ENCODE measurements at regions not wholly inside any gene's neighbourhood (a gene's known extent, or its start where the extent isn't known, plus 50 kb on each side); places are given as distances from the start of the nearest gene placed in this dataset.
"Not testable (repeated sequence)": the region's sequence is repeated elsewhere in the genome, so short reads cannot be mapped to it uniquely, and the experiment has no call there.

DNA sequence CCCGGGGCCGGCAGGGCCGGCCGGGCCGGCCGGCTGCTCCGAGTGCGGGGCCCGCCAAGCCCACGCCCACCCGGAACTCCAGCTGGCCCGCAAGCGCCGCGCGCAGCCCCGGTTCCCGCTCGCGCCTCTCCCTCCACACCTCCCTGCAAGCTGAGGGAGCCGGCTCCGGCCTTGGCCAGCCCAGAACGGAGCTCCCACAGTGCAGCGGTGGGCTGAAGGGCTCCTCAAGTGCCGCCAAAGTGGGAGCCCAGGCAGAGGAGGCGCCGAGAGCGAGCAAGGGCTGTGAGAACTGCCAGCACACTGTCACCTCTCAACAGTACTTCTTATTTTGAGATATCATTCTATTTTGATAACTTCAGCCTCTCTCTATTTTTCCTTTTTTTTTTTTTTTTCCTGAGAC, 112.3 kb downstream of the NAB1 start:
- H3K27ac ChIP-seq (ENCODE audit: low read length); ATAC-seq; H3K9ac ChIP-seq (ENCODE audit: low read length); BruUV-seq (replicated peaks); H3K9me3 ChIP-seq (ENCODE audit: low read length); H3K9me2 ChIP-seq (replicated peaks; ENCODE audit: low read length); H3K36me3 ChIP-seq (ENCODE audit: low read depth, low read length); H3K4me2 ChIP-seq (ENCODE audit: low read length); CTCF ChIA-PET; H4K20me1 ChIP-seq (ENCODE audit: low read length); POLR2A ChIA-PET (ENCODE audit: unreplicated experiment); H3K79me2 ChIP-seq (ENCODE audit: low read length); DNase-seq; H3K4me3 ChIP-seq (ENCODE audit: low read length); H3F3A ChIP-seq (ENCODE audit: low read length, unreplicated experiment); H2AFZ ChIP-seq (ENCODE audit: low read length); H3K27me3 ChIP-seq (ENCODE audit: low read length): not testable (repeated sequence)
- intact Hi-C loops (cut with micrococcal nuclease) = loop anchor here (5.0 to 10.0 kb wide), 2 partner anchors 114 to 226 kb away; partner anchors contain the start of genes NAB1 and NEMP2
- H3K4me1 ChIP-seq (ENCODE audit: insufficient read depth, low read length) = peaks cover 35% of the 10 kb centered on the region

DNA sequence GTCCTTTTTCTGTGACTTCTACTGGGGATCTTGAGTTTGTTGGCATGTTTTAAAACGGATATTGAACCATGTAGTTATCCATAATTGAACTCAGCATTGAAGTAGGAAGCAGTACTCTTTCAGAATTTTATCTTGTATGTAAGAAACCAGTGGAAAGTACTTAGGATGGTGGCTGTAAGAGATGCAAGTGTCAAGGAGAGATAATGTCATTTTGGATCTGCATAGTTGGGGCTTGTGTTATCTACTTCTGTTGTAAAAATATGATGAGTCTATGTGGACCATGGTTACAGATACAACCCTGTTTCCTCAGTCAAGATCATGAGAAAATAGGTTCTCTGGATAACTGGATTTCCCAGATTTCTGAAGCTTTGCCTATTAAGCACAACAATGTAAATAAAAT, 113.7 kb downstream of the NAB1 start:
- ChIA-PET POLR2A (ENCODE audit: unreplicated experiment) (no interaction called here), CTCF (no interaction called here)
- Histone ChIP-seq H3F3A (ENCODE audit: low read length, unreplicated experiment) (no peaks in the 10 kb centered on the region), H4K20me1 (ENCODE audit: low read length) (no peaks in the 10 kb centered on the region), H3K4me2 (ENCODE audit: low read length) (no peak overlapping the region), H3K9ac (ENCODE audit: low read length) (no peak overlapping the region), H3K27ac (ENCODE audit: low read length) (no peak overlapping the region), H3K27me3 (ENCODE audit: low read length) (no peaks in the 10 kb centered on the region), H3K79me2 (ENCODE audit: low read length) (no peaks in the 10 kb centered on the region), H3K4me3 (ENCODE audit: low read length) (no peak overlapping the region), H2AFZ (ENCODE audit: low read length) (no peak overlapping the region), H3K9me2 (replicated peaks; ENCODE audit: low read length) (no peaks in the 10 kb centered on the region), H3K36me3 (ENCODE audit: low read depth, low read length) (no peaks in the 10 kb centered on the region), H3K9me3 (ENCODE audit: low read length) (no peaks in the 10 kb centered on the region), H3K4me1 (ENCODE audit: insufficient read depth, low read length) (peaks cover 41% of the 10 kb centered on the region)
- no peak for ATAC-seq
- TF ChIP-seq EZH2phosphoT487 (IDR thresholded peaks at IDR 0.05; ENCODE audit: borderline replicate concordance, low read length) (no peak), CTCF (conservative IDR thresholded peaks at IDR 0.05; ENCODE audit: low read depth, low read length) (no peak), EZH2 (IDR thresholded peaks at IDR 0.05; ENCODE audit: low read length, unreplicated experiment) (no peak)
- intact Hi-C loops (cut with micrococcal nuclease) = loop anchor here (5.0 to 10.0 kb wide), 2 partner anchors 115 to 228 kb away; partner anchors contain the start of genes NAB1 and NEMP2
- no TSS peak for BruUV-seq (replicated peaks)
- no peak for DNase-seq

DNA sequence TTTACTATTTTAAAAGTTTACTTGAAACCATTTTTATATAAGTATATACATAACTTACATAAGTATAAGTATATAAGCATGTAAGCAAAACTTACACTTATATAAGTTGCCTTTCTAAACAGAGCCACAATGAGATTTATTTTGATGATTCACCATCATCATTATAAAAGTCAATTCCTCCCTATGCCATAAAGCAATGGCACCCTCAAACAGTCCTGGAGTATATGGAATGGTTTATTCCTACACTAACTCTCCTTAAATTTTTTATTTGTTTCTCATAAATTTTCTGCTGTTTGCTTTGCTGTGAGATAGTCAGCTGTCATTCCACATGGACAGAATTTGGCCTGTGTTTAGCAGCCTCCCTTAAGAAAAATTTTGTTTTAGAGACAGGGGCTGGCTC, 114.2 kb downstream of the NAB1 start:
- H3K36me3 ChIP-seq (ENCODE audit: low read depth, low read length) = no peaks in the 10 kb centered on the region
- no peaks in the 10 kb centered on the region for H3K9me3 ChIP-seq (ENCODE audit: low read length)
- TF ChIP-seq EZH2 (IDR thresholded peaks at IDR 0.05; ENCODE audit: low read length, unreplicated experiment) (no peak), EZH2phosphoT487 (IDR thresholded peaks at IDR 0.05; ENCODE audit: borderline replicate concordance, low read length) (no peak), CTCF (conservative IDR thresholded peaks at IDR 0.05; ENCODE audit: low read depth, low read length) (no peak)
- H3K27ac ChIP-seq (ENCODE audit: low read length) = peak overlapping the region; percentile 19; the same call in 1 of the 2 replicates
- peaks cover 41% of the 10 kb centered on the region for H3K4me1 ChIP-seq (ENCODE audit: insufficient read depth, low read length)
- no peak overlapping the region for H3K9ac ChIP-seq (ENCODE audit: low read length)
- H3K27me3 ChIP-seq (ENCODE audit: low read length) = no peaks in the 10 kb centered on the region
- CTCF ChIA-PET = no interaction called here
- intact Hi-C loops (cut with micrococcal nuclease) = loop anchor here (5.0 to 10.0 kb wide), 2 partner anchors 116 to 228 kb away; partner anchors contain the start of genes NAB1 and NEMP2
- no peak overlapping the region for H2AFZ ChIP-seq (ENCODE audit: low read length)
- H3K9me2 ChIP-seq (replicated peaks; ENCODE audit: low read length) = no peaks in the 10 kb centered on the region
- peak; percentile 60 for ATAC-seq
- no peak overlapping the region for H3K4me2 ChIP-seq (ENCODE audit: low read length)
- no TSS peak for BruUV-seq (replicated peaks)
- no peaks in the 10 kb centered on the region for H3K79me2 ChIP-seq (ENCODE audit: low read length)
- H4K20me1 ChIP-seq (ENCODE audit: low read length) = no peaks in the 10 kb centered on the region
- H3K4me3 ChIP-seq (ENCODE audit: low read length) = no peak overlapping the region
- POLR2A ChIA-PET (ENCODE audit: unreplicated experiment) = no interaction called here
- DNase-seq = peak; percentile 39
- H3F3A ChIP-seq (ENCODE audit: low read length, unreplicated experiment) = no peaks in the 10 kb centered on the region
